ENCODE measurements at regions not wholly inside any gene's neighbourhood (a gene's known extent, or its start where the extent isn't known, plus 50 kb on each side); places are given as distances from the start of the nearest gene placed in this dataset.

GRCh38 chr4:136637071-136637777, 895.1 kb downstream of the PCDH18 start:
- no peak for TF ChIP-seq POLR2A (IDR thresholded peaks at IDR 0.05; ENCODE audit: low read length)
- TF ChIP-seq GATA1 (IDR thresholded peaks at IDR 0.05; ENCODE audit: low read depth, low read length), result no peak
- peak in 1 of 2 experiments; percentile 37 for DNase-seq

DNA sequence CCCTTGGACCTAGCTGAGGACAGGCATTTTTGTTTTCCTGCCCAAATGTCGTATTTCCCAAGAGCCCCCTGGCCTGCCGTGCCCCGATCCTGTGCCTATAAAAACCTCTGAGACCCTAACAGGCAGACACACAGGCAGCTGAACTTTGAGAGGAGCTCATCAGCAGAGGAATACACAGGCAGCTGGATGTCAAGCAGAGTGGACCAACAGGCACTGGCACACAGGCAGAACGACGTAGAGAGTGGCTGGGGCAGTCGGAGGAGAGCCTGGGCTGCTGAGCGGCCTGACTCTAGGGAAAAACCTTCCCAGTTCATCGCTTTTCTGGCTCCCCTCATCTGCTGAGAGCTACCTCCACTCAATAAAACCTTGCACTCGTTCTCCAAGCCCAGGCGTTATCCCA, 896.1 kb downstream of the PCDH18 start:
- DNase-seq, result no peak
- TF ChIP-seq POLR2A (IDR thresholded peaks at IDR 0.05; ENCODE audit: low read length) (no peak), GATA1 (IDR thresholded peaks at IDR 0.05; ENCODE audit: low read depth, low read length) (no peak)

DNA sequence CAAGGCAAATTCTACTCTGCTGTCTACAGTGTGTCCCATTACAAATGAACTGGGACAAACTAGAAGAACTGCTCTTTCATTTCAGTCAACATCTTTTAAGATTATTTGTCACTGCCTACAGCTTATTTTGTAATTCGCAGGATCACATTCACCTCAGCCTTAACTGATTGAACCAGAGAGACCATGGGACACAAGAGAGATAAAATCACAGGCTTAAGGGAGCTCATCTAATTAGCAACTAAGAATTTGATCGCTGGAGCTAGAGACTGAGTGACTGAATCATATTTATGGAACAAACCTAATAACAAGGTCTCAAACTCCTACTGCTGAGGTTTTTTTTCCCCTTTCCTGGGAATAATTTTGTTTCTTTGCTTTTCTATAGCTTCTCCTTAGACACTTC, 898.2 kb downstream of the PCDH18 start:
- no peak for DNase-seq
- TF ChIP-seq GATA1 (IDR thresholded peaks at IDR 0.05; ENCODE audit: low read depth, low read length), result no peak
- no peak for TF ChIP-seq POLR2A (IDR thresholded peaks at IDR 0.05; ENCODE audit: low read length)

DNA sequence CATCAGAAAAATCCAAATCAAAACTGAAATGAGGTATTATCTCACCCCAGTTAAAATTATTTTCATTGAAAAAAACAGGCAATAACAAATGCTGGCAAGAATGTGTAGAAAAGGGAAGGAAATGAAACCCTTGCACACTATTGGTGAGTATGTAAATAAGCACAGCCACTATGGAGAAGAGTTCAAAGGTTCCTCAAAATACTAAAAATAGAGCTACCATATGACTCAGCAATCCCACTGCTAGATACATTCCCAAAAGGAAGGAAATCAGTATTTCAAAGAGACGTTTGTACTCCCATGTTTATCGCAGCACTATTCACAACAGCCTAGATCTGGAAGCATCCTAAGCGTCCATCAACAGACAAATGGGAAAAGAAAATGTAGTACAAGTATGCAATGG, 932.4 kb downstream of the PCDH18 start:
- no peak for DNase-seq

GRCh38 chr4:136590440-136590839, 941.9 kb downstream of the PCDH18 start:
- no peak for TF ChIP-seq POLR2A (IDR thresholded peaks at IDR 0.05; ENCODE audit: low read length)
- no peak for TF ChIP-seq GATA1 (IDR thresholded peaks at IDR 0.05; ENCODE audit: low read depth, low read length)
- DNase-seq, result no peak

More for the DNA sequence above, 932.4 kb downstream of the PCDH18 start:
- TF ChIP-seq GATA1 (IDR thresholded peaks at IDR 0.05; ENCODE audit: low read depth, low read length), result no peak
- TF ChIP-seq POLR2A (IDR thresholded peaks at IDR 0.05; ENCODE audit: low read length), result no peak

- TF ChIP-seq POLR2A (IDR thresholded peaks at IDR 0.05; ENCODE audit: low read length) (no peak), GATA1 (IDR thresholded peaks at IDR 0.05; ENCODE audit: low read depth, low read length) (no peak)
- DNase-seq, result no peak
Measured at GRCh38 chr4:136583567-136583966, 948.7 kb downstream of the PCDH18 start.

GRCh38 chr4:136581119-136581518, 951.2 kb downstream of the PCDH18 start:
- TF ChIP-seq POLR2A (IDR thresholded peaks at IDR 0.05; ENCODE audit: low read length) (no peak), GATA1 (IDR thresholded peaks at IDR 0.05; ENCODE audit: low read depth, low read length) (no peak)
- DNase-seq, result no peak

- TF ChIP-seq POLR2A (IDR thresholded peaks at IDR 0.05; ENCODE audit: low read length) (no peak), GATA1 (IDR thresholded peaks at IDR 0.05; ENCODE audit: low read depth, low read length) (no peak)
- no peak for DNase-seq
Measured at GRCh38 chr4:136575146-136575545, 957.1 kb downstream of the PCDH18 start.

DNA sequence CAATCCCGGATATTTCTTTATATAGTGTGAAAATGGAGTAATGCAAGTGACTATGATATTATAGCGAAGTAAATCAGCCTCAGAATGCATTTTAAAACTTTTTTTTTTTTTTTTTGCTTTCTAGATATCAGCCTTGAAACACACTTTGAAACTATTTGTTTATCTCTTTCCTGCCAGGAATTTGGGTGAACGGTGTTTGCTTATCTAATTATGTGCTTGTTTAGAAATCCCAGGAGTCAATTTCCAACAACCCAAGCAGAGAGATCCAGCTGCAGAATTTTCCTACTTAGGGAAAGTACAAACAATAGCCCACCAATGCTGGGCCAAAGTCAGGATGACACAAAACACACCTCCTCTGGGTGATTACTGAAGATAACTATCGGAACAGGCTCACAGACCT, 958.8 kb downstream of the PCDH18 start:
- no peak for DNase-seq
- no peak for TF ChIP-seq GATA1 (IDR thresholded peaks at IDR 0.05; ENCODE audit: low read depth, low read length)
- TF ChIP-seq POLR2A (IDR thresholded peaks at IDR 0.05; ENCODE audit: low read length), result no peak

DNA sequence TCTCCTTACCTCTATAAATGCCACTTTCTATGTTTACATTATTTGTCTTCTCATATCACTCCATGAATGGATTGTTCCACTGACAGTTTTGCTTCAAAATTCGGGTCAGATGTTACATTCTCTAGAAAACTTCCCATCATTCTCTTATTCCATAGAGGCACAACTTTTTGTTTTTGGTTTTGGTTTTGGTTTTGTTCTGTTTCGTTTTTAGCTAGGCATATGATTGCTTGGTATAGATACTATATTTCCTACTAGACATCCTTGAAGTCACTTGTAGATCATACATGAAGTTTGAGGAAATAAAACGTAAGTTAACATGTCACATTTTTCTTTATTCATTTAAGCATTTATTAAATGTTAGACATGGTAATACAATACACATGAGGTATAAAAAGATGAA, 961.0 kb downstream of the PCDH18 start:
- no peak for DNase-seq
- no peak for TF ChIP-seq GATA1 (IDR thresholded peaks at IDR 0.05; ENCODE audit: low read depth, low read length)
- TF ChIP-seq POLR2A (IDR thresholded peaks at IDR 0.05; ENCODE audit: low read length), result no peak

- no peak for DNase-seq
- TF ChIP-seq POLR2A (IDR thresholded peaks at IDR 0.05; ENCODE audit: low read length) (no peak), GATA1 (IDR thresholded peaks at IDR 0.05; ENCODE audit: low read depth, low read length) (no peak)
Measured at GRCh38 chr4:136562834-136563233, 969.5 kb downstream of the PCDH18 start.

GRCh38 chr4:136558940-136559494, 973.3 kb downstream of the PCDH18 start:
- TF ChIP-seq POLR2A (IDR thresholded peaks at IDR 0.05; ENCODE audit: low read length) (no peak), GATA1 (IDR thresholded peaks at IDR 0.05; ENCODE audit: low read depth, low read length) (no peak)
- no peak for DNase-seq

- no peak for TF ChIP-seq POLR2A (IDR thresholded peaks at IDR 0.05; ENCODE audit: low read length)
- TF ChIP-seq GATA1 (IDR thresholded peaks at IDR 0.05; ENCODE audit: low read depth, low read length), result no peak
- no peak for DNase-seq
Measured at GRCh38 chr4:136557396-136557795, 974.9 kb downstream of the PCDH18 start.

DNA sequence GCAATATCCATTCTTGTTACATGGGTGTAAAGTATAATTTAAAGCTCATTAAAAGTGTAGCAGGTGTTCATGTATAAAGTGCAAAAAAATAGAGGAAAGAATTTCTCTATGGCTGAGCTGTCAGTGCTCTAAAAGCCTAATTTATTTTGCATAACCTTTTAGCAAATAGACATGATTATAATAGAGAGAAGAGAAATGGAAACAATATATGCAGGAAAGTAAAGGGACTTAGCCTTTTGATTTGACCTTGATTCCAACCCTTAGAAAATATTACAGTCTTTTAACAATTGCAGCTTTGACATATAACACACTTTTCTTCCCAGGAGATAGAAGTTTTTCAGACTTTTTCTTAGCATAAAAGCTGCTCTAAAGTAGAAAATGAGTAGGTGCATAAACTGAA, 978.3 kb downstream of the PCDH18 start:
- no peak for TF ChIP-seq POLR2A (IDR thresholded peaks at IDR 0.05; ENCODE audit: low read length)
- no peak for DNase-seq

DNA sequence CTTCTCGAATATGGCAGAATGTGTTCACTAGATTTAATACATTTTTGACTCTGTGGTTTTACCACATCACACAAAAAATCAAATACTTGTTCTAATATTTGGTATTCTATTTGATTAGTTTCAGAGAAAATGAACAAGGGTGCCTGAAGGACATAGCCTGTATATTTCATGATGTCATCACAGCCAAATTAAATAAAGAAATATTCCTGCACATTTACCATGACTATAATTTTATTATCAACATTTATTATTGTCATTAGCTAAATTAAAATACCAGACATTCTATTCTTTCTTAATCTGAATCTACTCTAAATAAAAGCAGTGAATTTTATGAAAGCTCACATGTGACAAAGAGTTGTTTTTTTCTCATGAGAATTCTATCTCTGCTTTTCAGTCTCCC, 980.5 kb downstream of the PCDH18 start:
- DNase-seq, result no peak

More for the DNA sequence above, 980.5 kb downstream of the PCDH18 start:
- no peak for TF ChIP-seq GATA1 (IDR thresholded peaks at IDR 0.05; ENCODE audit: low read depth, low read length)
- no peak for TF ChIP-seq POLR2A (IDR thresholded peaks at IDR 0.05; ENCODE audit: low read length)

Measured in erythroblast (primary cell).